HG03457 (cell line): ENCODE measurements at regions not wholly inside any gene's neighbourhood (a gene's known extent, or its start where the extent isn't known, plus 50 kb on each side); places are given as distances from the start of the nearest gene placed in this dataset.

ENCODE experiments used
- ATAC-seq: cut with Tn5 transposase; IDR thresholded peaks from one replicate; pipeline ENCODE4 v1.9.1; 2021; ENCODE audit warnings: moderate number of reproducible peaks; ENCODE audit not compliant: unreplicated experiment

DNA sequence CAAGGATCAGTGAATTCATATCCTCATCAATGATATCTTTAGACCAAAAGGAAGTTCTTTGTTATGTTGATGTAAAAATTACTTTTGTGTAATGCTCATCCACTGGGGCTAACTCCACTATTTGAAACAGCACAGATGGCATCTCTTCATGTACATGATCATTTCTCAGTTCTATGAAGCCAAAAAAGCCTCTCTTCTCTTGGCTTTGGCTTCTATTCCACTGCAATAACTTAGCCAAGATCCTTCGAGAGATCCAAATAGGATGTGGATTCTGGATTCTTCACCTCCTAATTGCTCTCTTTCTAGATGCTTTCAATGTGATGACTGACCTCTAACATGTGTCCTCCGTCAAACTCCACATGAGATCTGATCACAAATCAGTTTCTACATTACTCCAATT is 851.2 kb downstream of the GALC start:
- no peak for ATAC-seq

DNA sequence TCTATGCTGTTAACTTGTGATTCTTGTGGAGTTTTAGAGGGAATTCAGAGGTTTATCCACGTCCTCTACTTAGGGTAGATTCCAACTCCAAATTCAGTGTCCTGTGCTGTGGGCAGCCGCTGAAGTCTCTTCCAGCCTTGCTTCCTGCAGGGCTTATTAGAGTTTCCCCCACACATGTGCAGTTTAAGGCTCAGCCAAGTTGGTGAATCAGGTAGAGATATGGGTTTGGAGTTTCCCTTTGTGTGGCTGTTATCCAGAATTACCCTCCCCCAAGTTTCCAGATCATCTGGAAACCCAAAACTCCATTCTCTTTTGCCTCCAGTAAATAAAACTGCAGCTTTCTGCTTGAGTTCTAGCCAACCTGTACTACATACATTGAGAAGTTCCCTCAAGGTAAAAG is 853.7 kb downstream of the GALC start:
- ATAC-seq: no peak

DNA sequence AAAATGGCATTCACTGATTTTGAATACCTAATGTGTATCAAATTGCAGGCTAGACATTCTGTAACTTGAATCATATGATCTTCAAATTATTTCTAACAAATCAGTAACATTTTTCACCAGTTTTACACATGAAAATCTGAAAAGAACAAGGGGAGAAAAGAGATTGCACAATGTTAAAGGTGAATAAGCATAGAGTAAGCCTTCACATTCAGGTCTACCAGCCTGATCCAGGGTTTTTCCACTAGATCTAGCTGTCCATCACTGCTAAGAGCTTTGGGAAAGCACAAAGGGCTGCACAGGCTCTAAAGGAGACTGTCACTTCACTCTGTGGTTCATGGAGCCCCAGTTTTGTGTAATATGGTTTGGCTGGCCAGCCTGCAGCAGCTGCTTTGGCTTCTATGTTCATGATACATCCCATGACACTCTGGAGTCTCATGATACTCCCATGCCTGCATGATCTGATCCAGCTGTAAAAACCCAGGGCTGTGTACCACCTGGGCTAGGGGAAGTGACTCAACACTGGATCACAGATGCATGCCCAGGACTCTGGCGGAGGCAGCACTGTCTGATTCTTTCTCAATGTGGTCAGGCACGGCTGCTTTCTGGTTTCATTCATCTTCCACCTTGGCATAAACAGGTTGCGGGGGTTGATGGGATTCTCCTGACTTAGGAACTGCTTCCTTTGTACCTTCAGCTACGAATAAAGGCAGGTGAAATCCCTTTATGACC is 859.7 kb downstream of the GALC start:
- no peak for ATAC-seq

DNA sequence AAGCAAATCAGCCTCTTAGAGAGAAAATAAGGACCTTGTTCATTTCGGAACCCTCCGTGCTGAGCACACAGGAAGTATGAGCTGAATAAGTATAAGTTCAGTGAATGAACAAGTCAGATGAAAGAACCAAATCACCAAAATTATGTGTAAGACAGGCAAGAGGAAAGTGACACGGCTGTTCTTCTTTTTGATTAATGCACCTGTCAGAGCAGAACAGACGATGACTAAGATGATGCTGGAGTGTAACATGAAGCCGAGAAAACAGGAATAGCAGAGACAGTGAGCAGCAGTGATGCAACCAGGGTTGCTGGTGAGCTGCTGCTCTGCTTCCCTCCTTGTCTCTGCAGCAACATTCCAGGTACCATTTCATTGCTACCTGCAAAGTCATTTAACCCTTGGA is 861.1 kb downstream of the GALC start:
- ATAC-seq: no peak

DNA sequence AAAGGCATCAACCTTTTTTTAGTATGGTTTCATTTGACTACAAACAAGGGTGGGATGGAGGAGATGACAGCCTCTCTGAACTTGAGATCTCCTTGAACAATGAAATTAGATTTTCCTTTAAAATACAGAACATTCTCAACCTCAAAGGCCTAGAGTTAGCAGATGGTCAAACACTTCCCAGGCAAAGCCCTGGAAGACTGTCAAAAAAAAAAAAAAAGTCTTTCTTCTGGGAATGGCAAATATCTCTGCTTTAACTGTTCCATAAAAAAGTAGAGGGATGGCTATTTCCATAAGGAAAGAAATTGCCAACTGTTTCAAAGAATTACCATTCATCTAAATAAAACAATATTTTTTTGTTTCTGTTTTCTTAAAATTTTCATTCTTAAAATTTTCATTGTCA is 870.8 kb downstream of the GALC start:
- no peak for ATAC-seq

DNA sequence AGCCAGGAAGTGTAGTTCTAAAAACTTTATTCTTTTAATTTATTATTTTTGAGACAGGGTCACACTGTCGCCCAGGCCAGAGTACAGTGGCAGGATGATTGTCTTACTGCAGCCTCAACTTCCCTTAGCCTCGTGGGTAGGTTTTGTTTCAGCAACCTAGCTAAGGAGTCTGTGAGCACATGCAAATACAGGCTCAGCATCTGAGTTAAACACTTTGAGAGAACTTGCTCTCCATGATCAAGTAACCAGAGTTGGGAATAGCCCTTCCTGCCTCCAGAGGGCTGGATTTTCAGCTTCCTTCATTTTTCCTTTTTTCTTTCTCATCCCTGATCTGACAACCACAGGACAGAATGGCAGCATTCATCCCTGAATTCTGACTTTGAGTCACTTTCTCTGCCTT is 871.3 kb downstream of the GALC start:
- no peak for ATAC-seq

DNA sequence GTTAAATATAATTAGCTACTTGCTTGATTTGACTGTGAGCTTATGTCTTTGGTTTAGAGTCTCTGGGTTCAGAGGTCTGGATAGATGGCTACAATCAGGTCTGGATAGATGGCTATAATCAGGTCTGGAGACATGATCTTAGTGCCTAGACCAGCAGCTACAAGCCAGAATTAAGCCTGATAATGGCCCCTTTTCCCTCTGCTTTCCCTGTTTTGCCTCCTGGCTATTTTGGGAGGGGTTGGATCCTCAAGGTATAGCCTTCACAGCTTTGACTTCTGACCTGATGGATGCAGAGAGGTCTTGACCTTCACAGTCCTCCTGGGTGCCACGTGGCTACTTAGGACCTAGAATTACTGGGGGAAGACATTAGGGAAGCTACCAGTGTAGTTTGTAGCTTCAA is 877.7 kb downstream of the GALC start:
- no peak for ATAC-seq

DNA sequence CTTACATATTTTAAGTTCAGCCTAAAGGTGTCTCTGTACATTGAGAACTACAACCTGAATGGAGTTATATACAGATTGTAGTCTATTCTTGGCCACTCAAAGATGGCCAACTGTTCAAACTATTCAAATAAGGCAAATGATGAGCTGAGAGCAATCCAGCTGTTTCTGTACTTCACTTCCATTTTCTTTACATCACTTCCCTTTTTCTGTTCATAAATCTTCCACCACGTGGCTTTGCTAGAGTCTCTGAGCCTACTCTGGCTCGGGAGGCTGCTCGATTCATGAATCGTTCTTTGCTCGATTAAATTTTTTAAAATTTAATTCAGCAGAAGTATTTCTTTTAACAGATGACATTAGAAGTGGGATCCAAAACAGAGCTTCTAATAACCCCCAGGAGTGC is 879.7 kb downstream of the GALC start:
- no peak for ATAC-seq

DNA sequence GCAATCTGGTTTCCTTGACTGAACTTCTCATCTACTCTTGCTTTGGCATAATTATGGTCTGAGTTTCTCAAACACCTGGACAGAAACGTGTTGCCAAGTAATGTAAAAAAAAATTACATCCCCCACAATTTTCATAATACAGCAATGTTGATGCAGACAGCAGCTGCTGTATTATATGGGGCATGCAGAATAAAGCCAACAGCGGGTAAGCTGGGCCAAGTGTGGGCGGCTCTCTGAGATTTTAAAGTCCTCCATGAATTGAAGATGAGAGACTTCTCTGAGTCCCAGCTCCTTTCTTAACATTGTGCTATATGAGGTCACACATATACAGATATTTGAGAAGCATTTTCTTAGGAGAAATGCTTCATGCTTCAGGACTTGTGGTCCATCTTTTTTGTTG is 881.2 kb downstream of the GALC start:
- ATAC-seq: no peak

DNA sequence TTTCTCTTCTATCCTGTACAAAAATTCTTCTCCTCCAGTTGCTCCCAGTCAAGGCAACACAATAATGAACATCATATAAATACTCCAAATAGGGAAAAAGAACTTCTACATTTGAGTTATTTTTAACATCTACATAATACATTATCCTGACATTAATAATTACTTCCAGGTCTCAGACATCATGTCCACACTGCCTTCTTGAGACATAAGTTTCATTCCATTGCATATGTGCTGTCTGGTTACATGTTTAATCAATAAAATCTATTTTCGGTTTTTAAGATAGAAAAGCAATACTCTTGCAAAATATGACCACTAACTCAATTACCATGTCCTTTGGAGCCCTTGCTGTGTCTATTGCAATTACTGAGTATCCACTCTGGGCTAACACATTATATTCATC is 881.9 kb downstream of the GALC start:
- no peak for ATAC-seq

DNA sequence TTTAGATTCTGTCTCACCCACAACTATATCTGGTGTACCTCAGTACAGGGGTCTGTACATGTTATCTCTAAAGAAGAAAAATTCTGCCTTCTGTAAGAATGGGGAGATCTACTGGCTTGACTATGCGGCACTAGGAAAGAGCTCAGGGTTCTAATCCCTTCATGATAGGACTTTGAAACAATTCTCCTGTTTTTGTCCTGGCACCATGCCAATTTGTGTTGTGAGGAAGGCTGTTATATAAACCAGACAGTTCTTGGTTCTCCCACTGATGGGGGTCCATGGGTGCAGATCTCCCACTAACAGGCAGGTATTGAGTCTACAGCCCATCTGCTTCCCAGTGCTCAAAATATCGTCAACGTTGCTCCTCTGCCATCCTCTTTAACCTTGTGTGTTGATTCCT is 883.7 kb downstream of the GALC start:
- ATAC-seq: no peak

DNA sequence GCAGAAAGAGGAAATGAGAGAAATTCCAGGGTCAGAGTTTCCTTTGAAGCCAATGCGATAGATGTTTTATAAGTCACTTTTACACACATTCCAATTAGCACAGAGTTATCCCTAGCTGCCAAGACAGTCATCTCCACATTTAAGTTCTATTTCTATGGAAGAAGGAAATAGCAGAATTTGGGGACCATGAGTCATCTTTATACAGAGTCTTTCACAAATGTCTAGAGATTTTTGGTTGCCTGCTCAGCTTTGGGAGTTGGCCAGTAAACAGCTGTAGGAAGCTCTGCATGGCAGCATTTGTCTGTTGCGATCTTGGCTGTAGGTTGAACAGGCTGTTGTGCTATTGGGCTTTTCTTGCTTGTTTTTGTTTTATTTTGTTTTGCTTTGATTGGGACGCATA is 884.3 kb downstream of the GALC start:
- ATAC-seq: no peak

DNA sequence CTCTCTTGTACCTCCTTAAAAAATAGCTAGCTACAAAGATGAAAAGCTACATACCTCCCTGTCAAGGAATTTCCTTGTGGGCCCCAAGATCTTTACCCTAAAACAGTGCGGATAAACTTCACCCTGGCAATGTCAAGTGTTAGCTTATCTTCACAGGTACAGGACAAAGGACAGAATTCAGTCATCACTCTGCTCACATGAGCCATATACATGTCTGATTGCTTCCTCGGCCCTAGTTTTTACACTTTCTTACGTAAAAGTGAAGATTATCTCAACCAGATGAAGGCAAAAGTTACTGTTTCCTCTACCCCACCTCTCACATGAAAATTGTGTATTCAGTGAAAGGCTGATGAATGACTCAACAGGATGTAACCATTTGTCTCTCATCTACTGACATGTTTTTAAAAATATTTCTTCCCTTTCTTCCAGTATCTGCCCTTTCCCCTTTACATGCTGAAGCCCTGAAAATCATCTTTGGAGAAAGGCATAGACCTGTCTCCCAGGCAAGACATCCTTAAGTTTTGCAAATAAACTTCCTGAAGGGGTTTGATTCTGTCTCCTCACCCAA is 890.1 kb downstream of the GALC start:
- no peak for ATAC-seq

DNA sequence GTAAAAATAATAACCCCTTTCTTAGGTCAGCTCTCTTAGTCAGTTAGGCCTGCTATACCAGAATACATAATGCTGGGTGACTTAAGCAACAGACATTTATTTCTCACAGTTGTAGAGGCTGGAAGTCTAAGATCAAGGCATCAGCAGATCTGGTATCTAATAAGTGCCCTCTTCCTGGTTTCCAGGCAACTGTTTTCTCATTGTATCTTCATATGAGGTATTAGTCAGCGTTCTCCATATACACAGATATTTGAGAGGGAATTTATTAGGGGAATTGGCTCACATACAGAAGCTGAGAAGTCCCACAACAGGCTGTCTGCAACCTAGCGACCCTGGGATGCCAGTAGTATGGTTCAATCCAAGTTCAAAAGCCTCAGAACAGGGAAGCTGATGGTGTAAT is 896.0 kb downstream of the GALC start:
- no peak for ATAC-seq

DNA sequence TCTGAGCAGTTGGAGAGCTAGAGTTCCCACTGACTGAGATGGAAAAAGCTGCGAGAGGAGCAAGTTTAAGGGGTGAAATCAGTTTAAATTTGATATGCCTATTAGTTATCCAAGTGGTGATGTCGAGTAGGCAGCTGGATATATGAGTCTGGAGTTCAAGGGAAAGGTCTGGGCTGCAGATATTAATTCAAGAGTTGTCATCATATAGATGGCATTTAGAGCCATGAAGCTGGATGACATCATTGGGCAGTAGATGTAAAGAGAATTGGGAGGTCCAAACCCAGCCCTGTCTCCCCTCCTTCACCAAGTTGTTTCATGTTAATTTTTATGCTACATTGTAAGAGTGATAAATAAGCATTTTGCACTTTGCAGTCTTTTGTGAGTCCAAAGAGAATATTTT is 898.1 kb downstream of the GALC start:
- no peak for ATAC-seq

DNA sequence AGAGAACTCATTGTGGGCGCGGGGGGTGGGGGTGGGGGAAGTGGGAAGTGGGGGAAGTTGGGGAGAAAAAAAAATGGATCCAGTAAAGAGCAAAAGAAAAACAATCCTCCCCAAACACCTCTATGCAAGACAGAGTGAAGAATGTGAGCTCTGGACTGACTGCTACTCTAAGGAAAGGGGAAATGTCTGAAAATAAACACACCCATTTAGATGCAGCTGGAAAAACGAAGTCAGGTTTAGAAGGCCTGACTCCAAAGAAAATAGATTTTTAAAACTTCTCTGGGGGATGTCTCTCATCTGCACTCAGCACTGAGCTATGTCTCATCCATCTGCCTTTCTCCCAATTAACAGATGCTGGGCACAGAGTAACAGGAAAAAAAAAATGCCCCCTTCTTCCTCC is 904.4 kb downstream of the GALC start:
- ATAC-seq: no peak

DNA sequence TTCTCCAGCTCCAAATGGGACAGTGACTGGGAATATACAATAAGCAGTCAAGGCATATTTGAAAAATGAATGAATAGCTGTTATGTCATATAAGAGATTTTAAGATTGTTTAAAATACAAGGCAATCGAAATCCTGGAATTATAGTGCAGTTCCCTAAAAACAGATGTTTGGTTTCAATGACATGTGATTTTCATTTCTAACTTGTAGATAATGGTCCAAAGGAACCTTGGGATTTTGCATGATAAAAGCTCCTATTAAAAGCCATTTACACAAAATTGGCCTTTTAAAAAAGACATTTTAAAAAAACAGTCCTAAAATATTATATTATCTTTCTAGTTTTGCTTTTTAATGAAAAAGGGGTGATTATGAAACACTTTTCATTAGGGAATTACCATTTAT is 905.1 kb downstream of the GALC start:
- ATAC-seq: no peak

DNA sequence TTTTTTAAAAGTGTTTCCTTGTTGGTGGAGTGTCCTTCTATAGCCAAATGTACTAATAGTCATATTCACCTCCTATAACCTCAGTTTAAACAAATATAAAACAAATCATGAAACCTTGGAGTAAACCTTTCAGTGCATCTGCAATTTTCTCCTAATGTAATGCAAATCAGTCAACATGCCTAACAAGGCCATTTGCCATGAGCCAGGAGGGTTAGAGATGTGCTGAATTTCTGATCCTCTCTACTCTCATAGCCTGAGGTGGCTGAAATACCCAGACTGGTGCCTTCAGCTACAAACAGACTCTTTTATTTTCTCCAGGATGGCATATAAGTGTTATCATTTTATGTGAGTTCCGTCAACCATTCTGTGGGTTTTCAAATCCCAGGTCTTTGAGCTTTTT is 908.1 kb downstream of the GALC start:
- ATAC-seq: no peak

DNA sequence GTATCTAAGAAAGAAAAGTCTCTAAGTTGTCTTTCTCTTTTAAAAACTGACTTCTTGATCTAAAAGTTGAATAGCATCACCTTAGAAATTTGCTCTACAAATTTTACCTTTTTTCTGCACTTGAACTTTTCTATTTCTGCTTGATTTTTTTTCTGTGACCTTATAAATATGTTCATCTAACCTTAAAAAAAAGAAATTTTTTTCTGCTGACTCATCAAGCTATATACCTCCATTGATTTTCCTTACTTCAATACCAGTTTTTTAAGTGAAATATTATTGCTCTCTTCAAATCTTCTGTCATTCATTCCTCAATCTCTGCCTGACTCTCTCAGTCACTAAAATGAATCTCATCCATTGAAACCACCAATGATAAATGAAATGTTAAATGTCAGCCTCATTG is 910.1 kb downstream of the GALC start:
- ATAC-seq: no peak

DNA sequence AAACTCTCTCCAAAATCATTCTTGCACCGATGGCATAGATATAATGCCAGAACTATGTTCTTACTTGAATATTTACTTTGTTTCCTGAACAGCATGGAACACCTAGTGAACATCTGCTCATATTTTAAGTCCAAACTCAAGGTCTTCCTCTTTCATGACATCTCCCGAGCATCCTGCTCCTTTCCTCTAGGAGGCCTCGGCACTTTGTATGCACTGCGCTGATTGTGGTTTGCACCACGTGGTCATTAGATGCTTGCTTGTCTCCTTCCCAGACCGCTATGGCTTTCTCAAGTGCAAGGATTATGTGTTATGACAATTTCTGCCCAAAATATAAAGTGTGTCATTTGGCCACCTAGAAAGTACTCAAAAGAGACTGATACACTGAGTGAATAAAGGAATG is 912.0 kb downstream of the GALC start:
- no peak for ATAC-seq

DNA sequence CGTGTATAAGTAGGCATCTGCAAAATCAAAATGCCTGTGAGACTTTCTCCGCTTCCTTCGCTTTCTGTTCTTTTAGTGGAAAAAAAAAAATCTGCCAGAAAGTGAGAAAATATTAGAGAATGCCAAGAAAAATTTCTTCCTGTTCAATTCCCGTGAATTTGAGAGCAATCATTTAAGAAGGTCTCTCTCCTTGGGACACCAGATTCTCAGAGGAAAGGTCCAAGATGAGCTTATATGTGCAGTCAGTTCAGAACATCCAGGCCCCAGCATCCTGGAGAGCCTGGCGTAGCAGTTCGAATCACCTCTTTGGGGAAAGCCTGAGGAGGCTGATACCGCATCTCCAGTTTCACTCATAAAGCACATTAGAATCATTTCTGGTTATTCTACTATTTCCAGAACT is 912.8 kb downstream of the GALC start:
- ATAC-seq: no peak

DNA sequence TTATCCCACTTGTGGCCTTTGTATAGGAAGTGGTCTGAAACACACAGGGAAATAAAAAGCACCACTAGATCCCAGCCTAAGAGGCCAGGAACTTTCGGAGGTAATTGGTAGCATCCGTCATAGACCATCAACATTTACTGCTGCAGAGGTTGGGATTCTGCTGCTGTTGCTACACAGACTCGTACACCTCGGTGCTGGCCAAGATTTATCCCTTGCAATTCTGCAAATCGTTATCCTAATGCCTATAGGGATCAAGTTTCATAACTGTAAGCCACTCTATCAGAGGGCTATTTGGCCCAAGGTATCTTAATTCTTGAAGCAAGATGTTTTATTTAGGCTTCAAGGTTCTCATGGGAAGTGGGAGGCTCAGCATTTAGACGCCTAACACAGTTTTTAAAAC is 913.6 kb downstream of the GALC start:
- no peak for ATAC-seq

DNA sequence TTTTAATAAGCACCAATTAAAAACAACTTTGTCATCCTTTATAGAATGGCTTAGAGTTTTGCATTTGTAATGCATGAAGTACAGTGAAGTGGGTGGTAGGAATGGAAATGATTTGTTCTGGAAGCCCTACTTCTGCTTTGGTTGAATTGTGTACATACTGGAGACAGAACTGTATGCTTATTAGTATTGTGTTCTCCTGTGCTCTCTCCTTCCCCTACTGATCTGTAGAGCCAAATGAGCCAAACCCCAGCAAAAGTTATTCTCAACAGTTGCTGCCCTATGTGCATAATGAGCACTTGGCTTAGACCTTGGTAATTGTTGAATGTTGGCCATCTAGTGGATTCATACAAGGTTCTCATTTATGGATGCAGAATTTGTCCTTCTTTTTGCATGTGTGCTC is 916.1 kb downstream of the GALC start:
- no peak for ATAC-seq
